Loucy (cell line): ENCODE measurements at regions not wholly inside any gene's neighbourhood (a gene's known extent, or its start where the extent isn't known, plus 50 kb on each side); places are given as distances from the start of the nearest gene placed in this dataset.

Source experiments
- EZH2phosphoT487 ChIP-seq: fragments of 200-600 bp; IDR thresholded peaks from 2 replicates; pipeline ENCODE4 v1.6.1; 2018; ENCODE audit warnings: antibody characterized with exemption, mild to moderate bottlenecking, moderate library complexity, borderline replicate concordance
- TF ChIP-seq, protein P1 (sequence below): fragments of 200-600 bp; sonication (generic); conservative IDR thresholded peaks from 2 replicates; pipeline ENCODE4 v1.5.1; 2014; ENCODE audit warnings: mild to moderate bottlenecking, antibody characterized with exemption, low read length

DNA sequence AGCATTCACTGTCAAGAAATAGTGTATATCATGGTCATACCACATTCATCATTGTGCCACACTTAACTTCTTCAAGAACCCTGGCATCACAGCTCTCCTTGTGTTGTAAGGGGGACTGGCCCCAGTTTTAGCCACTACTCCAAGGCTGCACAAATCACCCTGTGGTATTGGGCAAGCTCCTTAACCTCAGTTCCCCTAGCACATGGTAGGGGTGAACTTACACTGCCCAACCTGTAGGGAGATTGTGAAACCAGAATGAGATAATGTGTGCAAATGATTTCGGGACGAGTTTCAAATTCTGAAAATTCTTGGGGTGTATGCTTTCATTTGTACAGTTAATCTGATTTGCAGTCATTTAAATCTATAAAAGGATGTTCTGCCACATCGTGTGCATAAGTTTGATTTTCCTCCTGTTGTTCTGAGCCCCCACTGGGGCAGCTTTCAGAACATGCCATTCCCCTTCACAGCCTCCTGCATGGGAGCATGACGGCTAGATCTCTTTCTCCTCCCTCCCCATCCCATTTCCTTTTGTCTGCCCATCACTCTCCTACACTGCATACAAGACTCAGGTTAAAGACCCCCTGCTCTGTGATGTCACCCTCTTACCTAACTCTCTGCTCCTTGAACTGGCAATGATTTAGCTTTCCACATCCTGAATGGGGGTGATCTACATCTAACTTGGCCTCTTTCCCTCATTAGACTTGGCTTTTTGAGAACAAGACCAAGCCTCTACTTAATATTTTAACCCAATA lies 290.3 kb downstream of the CHRM3 start:
- TF ChIP-seq, protein P1, sequence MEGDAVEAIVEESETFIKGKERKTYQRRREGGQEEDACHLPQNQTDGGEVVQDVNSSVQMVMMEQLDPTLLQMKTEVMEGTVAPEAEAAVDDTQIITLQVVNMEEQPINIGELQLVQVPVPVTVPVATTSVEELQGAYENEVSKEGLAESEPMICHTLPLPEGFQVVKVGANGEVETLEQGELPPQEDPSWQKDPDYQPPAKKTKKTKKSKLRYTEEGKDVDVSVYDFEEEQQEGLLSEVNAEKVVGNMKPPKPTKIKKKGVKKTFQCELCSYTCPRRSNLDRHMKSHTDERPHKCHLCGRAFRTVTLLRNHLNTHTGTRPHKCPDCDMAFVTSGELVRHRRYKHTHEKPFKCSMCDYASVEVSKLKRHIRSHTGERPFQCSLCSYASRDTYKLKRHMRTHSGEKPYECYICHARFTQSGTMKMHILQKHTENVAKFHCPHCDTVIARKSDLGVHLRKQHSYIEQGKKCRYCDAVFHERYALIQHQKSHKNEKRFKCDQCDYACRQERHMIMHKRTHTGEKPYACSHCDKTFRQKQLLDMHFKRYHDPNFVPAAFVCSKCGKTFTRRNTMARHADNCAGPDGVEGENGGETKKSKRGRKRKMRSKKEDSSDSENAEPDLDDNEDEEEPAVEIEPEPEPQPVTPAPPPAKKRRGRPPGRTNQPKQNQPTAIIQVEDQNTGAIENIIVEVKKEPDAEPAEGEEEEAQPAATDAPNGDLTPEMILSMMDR: no peak; the same call in 1 of the 2 replicates
- no peak for TF ChIP-seq EZH2phosphoT487
